ENCODE measurements at regions not wholly inside any gene's neighbourhood (a gene's known extent, or its start where the extent isn't known, plus 50 kb on each side); places are given as distances from the start of the nearest gene placed in this dataset.
"Not testable (repeated sequence)": the region's sequence is repeated elsewhere in the genome, so short reads cannot be mapped to it uniquely, and the experiment has no call there.

DNA sequence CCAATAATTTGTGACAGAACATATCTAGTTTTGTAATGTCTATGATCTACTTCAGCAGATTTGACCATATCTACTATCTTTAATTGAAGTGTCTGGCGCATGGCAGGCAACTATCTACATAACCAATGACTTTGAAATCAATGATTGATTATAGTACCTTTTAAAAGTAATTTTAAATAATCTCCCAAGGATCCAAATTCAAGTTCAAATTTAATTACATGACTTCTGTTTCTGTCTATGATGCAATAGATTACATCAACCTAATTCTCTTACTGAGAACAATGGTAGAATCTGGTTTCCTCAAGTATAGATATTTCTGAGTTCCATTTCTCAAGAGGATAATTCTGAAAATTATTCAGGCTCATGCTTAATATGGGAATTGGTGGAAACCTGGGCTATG lies 177.4 kb upstream of the IL15 start:
- DNase-seq (ENCODE audit: low spot score): no peak

DNA sequence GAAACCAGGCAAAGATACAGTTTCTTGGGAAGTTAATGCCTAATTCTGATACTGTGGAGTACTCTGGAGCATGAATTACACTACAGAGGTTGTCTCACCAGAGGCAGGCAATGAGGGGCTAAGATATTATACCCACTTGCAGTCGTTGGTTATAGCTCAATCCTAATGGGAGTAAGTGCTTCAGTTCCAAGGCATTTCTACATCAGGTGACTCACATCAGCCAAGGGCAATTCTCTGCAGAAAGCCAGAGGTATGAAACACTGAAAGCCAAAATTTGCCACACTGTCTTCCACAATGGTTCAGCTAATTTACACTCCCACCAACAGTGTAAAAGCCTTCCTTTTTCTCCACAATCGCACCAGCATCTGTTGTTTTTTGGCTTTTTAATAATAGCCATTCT lies 174.0 kb upstream of the IL15 start:
- DNase-seq (ENCODE audit: low spot score): no peak

DNA sequence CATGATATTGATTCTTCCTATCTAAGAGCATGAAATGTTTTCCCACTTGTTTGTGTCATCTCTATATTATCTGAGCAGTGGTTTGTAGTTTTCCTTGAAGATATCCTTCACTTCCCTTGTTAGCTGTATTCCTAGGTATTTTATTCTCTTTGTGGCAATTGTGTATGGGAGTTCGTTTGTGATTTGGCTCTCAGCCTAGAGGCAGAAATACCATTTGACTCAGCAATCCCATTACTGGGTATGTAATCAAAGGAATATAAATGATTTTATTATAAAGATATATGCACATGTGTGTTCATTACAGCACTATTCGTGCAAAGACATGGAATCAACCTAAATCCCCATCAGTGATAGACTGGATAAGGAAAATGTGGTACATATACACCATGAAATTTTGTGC lies 172.7 kb upstream of the IL15 start:
- DNase-seq (ENCODE audit: low spot score): no peak

DNA sequence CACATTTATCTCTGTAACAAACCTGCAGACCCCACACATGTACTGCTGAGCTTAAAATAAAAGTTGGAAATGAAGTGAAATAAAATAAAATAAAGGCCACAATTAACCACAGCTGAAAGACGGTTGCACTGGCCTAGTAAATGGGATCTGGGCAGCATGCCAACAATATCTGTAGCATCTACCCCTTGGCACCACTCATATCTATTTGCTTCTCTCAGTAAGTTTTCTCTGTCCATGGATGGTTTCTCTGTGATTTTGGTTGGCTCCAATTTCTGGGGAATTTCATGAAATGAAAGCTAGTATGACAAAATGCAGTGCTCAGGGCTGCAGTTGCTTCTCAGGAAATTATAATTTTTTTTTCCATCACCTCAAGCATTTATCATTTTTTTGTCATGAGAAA lies 172.0 kb upstream of the IL15 start:
- DNase-seq (ENCODE audit: low spot score): no peak

DNA sequence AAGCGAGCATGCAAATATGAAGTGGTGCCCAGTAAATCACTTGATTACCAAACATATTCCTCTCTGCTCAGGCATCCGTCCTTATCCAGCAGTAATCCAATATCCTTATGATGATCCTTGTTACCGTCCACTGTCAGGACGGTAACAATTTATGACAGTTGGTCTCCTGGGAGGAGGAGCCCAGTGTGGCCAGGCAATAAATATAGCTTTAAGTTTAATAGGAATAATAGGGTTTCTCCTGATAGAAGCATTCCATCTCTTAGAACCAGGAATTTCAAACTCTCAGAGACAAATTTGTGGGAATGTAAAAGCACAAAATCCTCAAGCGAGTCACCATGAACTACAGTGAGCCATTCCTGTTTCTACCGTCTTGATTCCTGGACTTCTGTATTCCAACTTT lies 171.2 kb upstream of the IL15 start:
- no peak for DNase-seq (ENCODE audit: low spot score)

DNA sequence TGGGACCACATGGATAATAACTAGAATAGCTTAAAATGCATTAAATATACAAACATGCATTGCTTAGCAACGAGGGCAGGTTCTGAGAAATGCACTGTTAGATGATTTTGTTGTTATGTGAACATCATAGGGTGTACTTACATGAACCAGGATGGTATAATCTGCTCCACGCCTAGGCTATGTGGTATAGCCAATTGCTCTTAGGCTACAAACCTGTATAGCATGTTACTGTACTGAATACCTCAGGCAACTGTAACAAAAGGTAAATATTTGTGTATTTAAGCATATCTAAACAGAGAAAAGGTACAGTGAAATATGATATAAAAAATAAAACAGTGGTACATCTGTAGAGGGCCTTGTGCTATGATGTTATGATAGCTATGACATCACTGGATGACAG lies 169.2 kb upstream of the IL15 start:
- no peak for DNase-seq (ENCODE audit: low spot score)

DNA sequence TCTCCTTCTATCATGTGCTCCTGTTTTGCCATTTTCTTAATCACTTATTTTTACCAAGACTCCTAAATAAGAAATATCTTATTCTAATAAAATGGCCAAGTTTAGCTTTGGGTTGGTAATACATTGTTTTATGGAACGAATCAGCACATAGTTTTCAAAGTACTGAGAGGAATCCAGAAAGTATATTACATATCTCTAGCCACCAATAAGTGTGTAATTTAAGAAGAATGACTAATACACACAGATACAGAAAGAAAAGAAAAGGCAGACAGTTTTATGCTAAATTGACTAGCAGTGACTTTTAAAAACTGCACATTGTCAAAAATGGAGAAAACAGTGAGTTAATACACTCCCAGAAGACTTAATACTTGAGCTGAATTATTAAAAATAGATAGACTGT lies 167.0 kb upstream of the IL15 start:
- no peak for DNase-seq (ENCODE audit: low spot score)

DNA sequence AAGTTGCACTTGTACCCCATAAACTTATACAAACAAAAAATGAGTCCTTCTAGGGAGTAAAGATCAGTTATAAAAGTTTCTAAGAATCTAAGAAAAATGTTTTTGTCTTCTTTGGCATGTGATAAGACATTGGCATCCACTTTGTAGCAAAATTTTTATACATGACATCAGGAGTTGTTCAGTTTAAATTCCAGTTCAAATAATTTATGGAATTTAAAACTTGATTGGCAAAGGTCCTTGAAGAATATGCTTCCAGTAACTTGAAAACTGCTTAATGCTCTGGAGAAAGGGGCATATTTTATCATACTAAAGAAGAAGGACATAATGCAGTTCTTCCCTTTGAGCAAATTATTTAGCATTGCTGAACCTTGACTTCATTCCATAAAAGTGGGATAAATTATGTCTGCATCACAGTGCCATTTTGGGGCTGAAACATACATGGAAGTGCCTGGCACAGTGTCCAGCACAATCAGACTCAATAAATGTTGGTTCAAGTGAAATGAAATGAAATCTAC lies 163.3 kb upstream of the IL15 start:
- DNase-seq (ENCODE audit: low spot score): no peak

DNA sequence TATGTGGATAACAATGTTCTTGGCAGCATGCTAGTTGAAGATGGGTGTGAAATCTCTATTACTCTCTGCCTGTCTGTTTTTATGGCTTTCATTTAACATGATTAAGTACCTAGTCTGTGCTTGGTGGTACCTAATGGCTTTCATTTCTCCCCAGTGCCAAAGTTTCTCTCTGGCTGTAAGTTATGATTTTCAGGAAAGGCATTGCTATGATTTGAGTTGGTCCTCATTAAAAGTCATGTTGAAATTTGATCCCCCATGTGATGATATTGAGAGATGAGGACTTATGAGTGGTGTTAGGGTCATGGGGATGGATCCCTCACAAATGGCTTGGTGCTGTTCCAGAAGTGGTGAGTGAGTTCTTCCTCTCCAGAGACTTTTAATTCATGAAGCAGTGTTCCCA lies 162.4 kb upstream of the IL15 start:
- DNase-seq (ENCODE audit: low spot score): no peak

DNA sequence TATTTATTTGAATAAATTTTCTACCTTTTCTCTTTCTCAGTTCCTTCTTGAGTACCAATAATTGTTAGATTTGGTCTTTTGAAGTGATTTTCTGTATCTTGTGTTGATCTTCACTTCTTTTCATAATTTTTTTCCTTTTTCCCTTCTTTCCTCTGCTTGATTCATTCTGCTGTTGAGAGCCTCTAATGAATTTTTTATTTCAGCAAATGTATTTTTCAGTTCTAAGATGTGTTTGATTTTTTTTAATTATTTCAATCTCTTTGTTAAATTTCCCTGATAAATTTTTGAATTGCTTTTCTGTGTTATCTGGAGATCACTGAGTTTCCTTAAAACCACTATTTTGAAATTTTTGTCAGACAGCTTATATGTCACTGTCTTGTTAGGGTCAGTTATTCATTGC lies 155.4 kb upstream of the IL15 start:
- DNase-seq (ENCODE audit: low spot score): no peak

DNA sequence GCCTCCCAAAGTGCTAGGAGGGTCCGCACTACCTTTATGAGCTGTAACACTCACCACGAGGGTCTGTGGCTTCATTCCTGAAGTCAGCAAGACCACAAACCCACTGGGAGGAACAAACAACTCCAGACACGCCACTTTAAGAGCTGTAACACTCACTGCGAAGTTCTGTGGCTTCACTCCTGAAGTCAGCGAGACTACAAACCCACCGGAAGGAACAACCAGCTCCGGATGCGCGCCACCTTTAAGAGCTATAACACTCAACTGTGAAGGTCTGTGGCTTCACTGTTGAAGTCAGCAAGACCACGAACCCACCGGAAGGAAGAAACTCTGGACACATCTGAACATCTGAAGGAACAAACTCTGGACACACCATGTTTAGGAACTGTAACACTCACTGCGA lies 152.1 kb upstream of the IL15 start:
- DNase-seq (ENCODE audit: low spot score): not testable (repeated sequence)

DNA sequence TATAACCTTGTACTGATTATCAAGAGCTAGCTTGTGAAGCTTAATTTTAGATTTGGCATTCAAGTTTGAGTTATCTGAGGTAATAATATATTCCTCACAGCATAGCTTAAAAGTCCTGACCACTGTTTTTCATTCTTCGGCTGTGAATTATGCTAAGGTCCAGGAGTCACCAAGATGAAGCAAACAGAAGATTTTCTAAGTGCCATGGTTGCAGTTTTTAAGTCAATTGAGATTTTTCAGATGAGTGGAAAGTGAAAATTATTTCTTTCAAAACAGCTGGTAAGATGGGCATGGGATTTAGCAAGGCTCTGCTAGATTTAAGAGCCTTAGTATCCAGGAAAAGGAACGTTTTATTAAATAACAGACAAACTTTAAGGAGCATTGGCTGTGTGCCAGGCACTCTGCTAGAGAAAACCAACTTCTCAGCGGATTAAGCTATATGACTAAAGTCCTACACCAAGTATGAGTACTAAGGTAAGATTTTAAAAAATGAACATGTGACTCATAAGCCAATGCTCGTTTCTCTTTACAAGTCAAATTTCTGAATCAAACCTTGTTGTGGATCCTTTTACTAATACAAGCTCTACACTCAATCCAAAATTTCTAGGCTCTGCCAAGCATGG lies 149.9 kb upstream of the IL15 start:
- DNase-seq (ENCODE audit: low spot score): no peak

DNA sequence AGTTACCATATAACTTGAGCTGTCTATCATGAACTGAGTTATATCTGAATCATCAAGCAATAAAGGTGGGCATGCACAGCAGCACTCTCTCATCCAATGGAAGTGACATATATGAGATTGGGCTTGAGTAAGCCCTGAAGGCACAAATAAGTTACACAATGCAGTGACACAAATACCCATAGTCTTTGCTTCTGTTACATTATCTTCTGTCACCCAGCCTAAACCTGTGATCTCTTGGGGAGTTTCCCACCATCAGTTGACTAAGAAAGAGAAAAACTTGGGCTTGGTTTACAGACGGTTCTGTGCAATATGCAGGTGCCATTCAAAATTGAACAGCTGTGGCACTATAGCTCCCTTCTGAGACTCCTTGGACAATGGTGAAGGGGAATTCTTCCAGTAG lies 138.8 kb upstream of the IL15 start:
- no peak for DNase-seq (ENCODE audit: low spot score)

DNA sequence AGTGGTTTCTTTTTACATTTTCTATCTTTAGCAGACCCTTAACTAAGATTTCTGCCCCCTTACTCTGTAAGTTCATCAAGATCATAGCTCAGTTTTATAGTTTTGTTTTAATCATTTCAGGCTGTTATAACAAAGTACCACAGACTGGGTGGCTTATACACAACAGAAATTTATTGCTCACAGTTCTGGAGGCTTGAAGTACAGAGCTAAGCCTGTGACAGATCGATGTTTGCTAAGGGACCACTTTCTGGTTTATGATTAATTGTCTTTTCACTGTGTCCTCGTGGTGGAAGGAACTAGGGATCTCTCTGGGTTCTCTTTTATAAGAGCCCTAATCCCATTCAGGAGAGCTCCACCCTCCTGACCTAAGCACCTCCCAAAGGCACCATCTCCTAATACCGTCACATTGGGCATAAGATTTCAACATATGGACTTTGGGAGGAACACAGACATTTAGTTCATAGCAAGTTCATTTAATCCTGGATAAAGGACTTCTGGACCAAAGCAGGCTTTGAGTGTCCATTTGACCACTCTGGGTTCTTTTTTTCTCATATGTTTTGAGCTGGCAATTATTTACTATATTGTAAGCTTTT lies 137.0 kb upstream of the IL15 start:
- DNase-seq (ENCODE audit: low spot score): no peak

DNA sequence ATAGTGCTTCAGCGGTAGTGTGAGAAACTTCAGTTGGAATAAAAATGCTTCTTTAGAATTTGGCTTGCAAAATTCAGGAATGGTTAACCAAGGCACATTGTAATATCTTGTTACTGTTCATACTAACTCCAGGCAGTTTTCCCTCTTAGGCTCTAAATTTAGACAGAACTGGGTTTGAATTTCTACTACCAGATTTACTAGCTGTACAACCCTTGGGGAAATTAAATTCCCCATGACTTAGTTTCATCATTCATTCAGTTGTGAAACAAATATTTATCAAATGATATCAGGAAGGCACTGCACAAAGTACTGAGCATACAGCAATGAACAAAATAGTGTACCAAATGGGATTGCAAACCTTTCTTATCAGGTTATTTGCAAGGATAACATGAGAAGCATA lies 135.0 kb upstream of the IL15 start:
- DNase-seq (ENCODE audit: low spot score): no peak

DNA sequence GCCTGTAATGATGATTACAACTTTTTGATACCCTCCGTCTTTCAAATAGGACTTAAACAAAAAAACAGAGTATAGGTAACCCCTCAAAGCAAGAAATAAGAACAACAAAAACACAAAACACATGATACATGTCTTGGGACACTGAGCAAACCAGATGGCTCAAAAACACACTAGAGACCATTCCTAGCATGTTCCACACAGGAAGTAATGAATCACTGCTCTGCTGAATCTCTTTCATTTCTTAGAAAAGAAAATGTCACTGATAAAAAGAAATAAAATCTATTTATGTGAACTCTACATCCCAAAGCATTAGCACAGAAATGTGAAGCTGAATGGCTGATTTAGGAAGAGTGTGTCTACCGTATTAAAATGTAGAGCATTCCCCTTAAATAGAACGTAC lies 134.5 kb upstream of the IL15 start:
- no peak for DNase-seq (ENCODE audit: low spot score)

DNA sequence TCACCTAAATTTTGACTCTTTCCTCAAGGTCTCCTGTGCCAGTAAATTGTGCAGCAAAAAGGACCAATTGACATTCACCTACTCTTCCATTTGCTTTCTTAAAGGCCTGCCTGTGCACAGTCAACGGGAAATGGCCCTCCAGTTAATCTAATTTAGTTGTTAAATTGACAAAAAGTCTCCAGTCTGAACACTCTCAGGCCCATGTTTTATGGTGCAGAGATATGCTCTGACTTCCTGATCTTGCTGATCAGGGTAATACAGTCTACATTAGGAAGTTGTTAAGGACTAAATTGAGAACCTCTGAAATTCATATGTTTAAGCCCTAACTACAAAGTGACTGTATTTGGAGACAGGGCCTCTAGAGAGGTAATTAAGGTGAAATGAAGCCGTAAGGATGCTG lies 133.6 kb upstream of the IL15 start:
- DNase-seq (ENCODE audit: low spot score): no peak

DNA sequence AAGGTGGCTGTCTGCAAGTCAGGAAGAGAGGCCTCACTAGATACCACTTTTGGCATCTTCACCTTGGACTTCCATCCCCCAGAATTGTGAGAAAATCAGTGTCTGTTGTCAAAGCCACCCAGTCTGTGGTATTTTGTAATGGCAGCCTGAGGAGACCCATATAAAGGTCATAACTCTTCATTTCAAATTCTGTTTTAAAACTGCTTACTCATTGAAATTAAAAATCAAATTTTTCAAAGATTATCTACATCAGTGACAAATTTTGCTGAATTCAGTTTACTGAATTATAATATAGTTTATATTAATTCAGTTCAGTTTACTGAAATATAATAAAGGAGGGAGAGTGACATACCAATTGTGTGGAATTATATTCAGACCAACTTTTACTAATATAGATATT lies 133.1 kb upstream of the IL15 start:
- no peak for DNase-seq (ENCODE audit: low spot score)

DNA sequence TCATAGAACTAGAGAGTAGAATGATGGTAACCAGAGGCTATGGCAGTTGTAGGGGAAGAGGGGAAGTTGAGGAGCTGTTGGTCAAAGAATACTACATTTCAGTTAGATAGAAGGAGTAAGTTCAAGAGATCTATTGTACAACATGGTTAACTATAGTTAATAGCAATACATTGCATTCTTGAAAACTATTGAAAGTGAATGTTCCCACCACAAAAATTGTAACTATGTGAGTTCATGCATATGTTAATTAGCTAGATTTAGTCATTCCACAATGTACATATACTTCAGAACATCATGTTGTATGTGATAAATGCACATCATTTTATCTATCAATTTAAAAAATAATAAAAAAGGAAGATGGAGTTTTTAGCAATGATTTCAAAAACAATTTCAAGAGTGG lies 125.3 kb upstream of the IL15 start:
- no peak for DNase-seq (ENCODE audit: low spot score)

DNA sequence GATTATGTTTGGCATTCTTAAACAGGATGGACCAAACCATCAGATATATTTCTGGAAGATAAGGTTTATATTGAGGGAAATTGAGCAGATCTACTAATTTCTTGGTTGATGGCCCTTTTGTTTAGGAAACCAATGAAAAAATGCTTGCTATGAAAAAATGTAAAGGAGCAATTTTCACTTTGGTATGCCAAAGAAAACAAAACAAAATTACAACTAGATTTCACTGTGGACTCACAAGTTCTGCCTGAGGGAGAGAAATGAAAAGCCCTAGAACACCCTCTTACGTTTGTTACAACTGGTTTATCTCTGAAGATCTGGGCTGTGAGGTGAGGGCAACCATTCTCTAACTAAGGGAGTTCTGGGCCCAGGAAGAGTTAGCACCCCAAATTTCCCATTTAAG lies 122.5 kb upstream of the IL15 start:
- no peak for DNase-seq (ENCODE audit: low spot score)

DNA sequence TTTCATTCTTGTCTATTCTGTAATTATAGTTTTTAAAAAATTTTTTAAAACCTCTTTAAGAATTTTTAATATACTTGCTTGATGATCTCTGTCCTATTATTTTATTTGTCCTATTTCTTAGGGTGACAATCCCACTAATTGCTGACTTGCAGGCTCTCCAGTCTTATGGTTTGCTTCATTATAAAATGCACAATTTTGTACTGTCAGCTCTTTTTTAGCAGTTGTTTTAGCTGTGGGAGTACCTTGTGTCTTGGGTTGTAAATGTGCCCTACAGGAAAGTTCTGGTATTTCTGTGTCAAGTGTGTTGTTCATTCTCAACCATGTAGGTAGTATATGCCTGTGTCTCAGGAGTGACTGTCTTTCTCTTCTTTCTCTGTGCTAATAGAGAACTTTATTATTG lies 118.2 kb upstream of the IL15 start:
- DNase-seq (ENCODE audit: low spot score): no peak

DNA sequence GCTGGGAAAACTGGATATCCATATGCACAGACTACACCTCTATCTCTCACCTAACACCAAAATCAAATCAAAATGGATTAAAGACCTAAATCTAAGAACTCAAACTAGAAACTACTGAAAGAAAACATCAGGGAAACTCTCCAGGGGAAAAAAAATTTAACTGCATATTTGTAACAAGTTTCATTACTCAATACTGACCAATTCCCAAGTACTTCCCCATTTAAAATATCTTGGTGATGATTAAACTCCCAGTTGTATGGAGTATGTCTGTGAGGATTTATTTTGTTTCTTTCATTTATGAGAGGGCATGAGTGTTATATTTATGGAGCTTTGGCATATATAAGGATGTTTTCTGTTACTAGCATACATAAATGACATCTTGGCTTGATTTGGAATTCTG lies 112.3 kb upstream of the IL15 start:
- no peak for DNase-seq (ENCODE audit: low spot score)

DNA sequence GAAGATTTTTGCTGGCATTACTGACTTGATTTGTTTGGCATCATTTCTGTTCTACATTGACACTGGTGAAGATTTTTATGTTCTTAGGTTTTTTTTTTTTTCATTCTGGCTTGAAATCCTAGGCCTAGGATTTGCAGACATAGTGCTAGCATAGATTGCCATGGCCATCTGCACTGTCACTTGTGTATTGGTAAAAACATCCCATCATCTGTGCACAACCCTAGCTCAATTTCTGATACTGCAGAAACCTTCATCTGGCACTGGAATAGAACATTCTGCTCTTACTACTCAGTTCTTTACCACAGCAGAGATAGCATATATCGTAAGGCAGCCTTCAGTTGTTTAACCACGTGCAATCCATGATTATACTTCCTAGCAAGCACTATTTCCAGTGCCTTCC lies 111.5 kb upstream of the IL15 start:
- peak; percentile 34 for DNase-seq (ENCODE audit: low spot score)

DNA sequence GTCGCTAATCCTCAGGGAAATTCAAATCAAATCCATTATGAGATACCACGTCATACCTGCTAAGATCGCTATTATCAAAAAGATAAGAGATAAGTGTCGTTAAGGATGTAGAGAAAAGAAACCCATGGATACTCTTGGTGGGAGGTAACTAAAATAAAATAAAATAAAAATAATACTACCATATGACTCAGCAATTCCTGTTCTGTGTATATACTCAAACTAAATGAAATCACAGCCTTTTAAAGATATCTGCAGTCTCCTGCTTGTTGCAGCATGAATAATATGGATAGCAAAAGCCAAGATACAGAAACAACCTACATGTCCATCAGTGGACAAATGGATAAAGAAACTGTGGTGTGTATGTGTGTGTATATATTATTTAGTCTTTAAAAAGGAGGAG lies 105.8 kb upstream of the IL15 start:
- DNase-seq (ENCODE audit: low spot score): no peak

All from Ammon's horn (tissue), 1 donor.